Mesothelial cell of epicardium (in vitro differentiated cells): ENCODE measurements at regions not wholly inside any gene's neighbourhood (a gene's known extent, or its start where the extent isn't known, plus 50 kb on each side); places are given as distances from the start of the nearest gene placed in this dataset.

Source experiments
- DNase-seq, 2 experiments: peaks; one replicate each; pipeline ENCODE4 v3.0.0; 2021; ENCODE audit warnings: low spot score in 2 of 2; ENCODE audit not compliant: unreplicated experiment in 2 of 2
- H3K27ac Mint-ChIP-seq: 2 replicates; pipeline ENCODE4 v1.8.0; 2021; ENCODE audit warnings: mixed read lengths
- H3K27me3 Mint-ChIP-seq: 2 replicates; pipeline ENCODE4 v1.8.0; 2021; ENCODE audit warnings: low read depth, mixed read lengths
- H3K36me3 Mint-ChIP-seq: 2 replicates; pipeline ENCODE4 v1.8.0; 2021; ENCODE audit warnings: mixed read lengths
- H3K4me1 Mint-ChIP-seq: 2 replicates; pipeline ENCODE4 v1.8.0; 2021; ENCODE audit warnings: mixed read lengths
- H3K4me3 Mint-ChIP-seq: 2 replicates; pipeline ENCODE4 v1.8.0; 2021; ENCODE audit warnings: mild to moderate bottlenecking, moderate library complexity, mixed read lengths
- H3K9me3 Mint-ChIP-seq: 2 replicates; pipeline ENCODE4 v1.8.0; 2021; ENCODE audit warnings: mixed read lengths
- TF ChIP-seq, protein P1 (sequence below): fragments of 200-600 bp; sonication (generic); IDR thresholded peaks from one replicate; pipeline ENCODE4 v1.5.0; 2021; ENCODE audit warnings: antibody characterized with exemption; ENCODE audit not compliant: unreplicated experiment

DNA sequence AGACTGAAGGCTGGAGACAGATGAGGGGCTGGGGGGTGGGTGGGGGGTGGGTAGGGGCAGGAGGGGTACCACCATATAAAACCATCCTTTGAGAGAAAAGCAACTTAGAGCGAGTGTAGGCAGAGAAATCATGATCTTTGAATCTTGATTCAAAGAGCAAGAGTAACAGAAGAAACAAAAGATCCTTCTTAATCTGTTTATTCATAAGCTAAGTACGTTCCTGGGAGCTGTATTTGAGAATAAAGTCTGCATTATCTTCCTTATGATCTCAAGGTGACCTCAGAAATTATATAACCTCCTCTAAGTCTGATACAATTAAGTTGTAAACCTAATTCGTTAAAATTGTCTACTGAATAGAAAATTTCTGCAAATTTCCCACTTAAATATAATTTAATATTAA lies 558.8 kb downstream of the NR2F1-AS1 start:
- no peak overlapping the region for H3K27ac Mint-ChIP-seq
- peaks cover 15% of the 10 kb centered on the region for H3K9me3 Mint-ChIP-seq
- H3K4me1 Mint-ChIP-seq, result peaks cover 25% of the 10 kb centered on the region
- TF ChIP-seq, protein P1, sequence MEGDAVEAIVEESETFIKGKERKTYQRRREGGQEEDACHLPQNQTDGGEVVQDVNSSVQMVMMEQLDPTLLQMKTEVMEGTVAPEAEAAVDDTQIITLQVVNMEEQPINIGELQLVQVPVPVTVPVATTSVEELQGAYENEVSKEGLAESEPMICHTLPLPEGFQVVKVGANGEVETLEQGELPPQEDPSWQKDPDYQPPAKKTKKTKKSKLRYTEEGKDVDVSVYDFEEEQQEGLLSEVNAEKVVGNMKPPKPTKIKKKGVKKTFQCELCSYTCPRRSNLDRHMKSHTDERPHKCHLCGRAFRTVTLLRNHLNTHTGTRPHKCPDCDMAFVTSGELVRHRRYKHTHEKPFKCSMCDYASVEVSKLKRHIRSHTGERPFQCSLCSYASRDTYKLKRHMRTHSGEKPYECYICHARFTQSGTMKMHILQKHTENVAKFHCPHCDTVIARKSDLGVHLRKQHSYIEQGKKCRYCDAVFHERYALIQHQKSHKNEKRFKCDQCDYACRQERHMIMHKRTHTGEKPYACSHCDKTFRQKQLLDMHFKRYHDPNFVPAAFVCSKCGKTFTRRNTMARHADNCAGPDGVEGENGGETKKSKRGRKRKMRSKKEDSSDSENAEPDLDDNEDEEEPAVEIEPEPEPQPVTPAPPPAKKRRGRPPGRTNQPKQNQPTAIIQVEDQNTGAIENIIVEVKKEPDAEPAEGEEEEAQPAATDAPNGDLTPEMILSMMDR, result no peak
- H3K4me3 Mint-ChIP-seq, result no peak overlapping the region
- H3K27me3 Mint-ChIP-seq, result no peaks in the 10 kb centered on the region
- no peak for DNase-seq
- H3K36me3 Mint-ChIP-seq, result no peaks in the 10 kb centered on the region

DNA sequence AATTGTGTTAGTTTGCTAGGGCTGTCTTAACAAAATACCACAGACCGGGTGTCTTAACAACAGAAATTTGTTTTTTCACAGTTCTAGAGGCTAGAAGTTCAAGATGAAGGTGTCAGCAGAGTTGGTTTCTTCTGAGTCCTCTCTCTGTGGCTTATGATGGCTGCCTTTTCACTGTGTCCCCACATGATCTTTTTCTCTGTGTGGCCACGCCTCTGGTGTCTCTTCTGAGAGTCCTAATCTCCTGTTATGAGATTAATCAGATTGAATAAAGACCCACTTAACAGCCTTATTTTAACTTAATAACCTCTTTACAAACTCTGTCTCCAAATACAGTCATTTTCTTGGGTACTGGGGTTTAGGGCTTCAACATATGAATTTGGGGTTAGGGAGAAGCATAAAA lies 561.1 kb downstream of the NR2F1-AS1 start:
- H3K4me1 Mint-ChIP-seq, result peaks cover 25% of the 10 kb centered on the region
- DNase-seq, result no peak
- H3K27ac Mint-ChIP-seq, result no peak overlapping the region
- no peaks in the 10 kb centered on the region for H3K36me3 Mint-ChIP-seq
- peaks cover 5% of the 10 kb centered on the region for H3K9me3 Mint-ChIP-seq
- no peaks in the 10 kb centered on the region for H3K27me3 Mint-ChIP-seq
- no peak overlapping the region for H3K4me3 Mint-ChIP-seq
- TF ChIP-seq, protein P1, result no peak

DNA sequence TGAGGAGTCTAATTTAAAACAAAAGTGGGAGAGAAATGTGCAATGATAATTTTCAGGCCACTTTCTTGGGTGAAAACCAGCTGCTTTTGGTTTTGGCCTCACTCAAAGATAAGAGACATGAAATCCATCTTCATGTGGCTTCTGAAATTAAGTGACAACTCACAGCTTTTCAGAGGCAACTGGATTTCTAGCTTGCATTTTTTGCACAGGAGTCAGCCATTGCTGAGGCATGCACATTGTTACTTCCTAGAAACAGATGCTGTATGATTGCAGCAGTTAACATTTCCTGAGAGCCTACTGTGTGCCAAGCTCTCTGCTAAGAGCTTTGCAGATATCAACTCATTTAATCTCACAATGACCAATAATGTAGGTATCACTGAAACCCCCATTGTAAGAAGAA lies 562.6 kb downstream of the NR2F1-AS1 start:
- H3K4me3 Mint-ChIP-seq, result no peak overlapping the region
- TF ChIP-seq, protein P1, result no peak
- DNase-seq, result no peak

DNA sequence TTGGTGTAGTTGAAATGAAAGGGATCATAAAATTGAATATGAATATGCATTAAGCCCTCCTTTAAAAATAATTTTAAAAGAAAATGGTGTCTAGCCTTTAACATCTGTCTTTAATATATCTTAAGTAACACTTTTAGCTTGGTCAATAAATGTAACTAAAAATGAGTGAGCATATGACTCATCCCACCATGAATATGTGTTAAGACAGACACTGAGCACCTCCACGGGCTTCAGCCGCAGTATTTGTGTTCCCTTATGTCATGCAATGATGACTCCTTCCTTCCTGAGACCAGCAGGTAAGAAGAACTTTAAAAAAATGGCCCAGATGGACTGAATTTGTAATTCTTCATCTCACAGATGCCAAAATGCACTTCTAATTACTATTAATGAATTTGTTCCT lies 563.2 kb downstream of the NR2F1-AS1 start:
- no peaks in the 10 kb centered on the region for H3K9me3 Mint-ChIP-seq
- TF ChIP-seq, protein P1, result no peak
- no peaks in the 10 kb centered on the region for H3K27me3 Mint-ChIP-seq
- no peak overlapping the region for H3K4me3 Mint-ChIP-seq
- H3K36me3 Mint-ChIP-seq, result no peaks in the 10 kb centered on the region
- H3K27ac Mint-ChIP-seq, result no peak overlapping the region
- DNase-seq, result no peak
- H3K4me1 Mint-ChIP-seq, result peaks cover 18% of the 10 kb centered on the region

More for the DNA sequence above, 562.6 kb downstream of the NR2F1-AS1 start:
- H3K27ac Mint-ChIP-seq, result no peak overlapping the region
- H3K9me3 Mint-ChIP-seq, result no peaks in the 10 kb centered on the region
- peaks cover 23% of the 10 kb centered on the region for H3K4me1 Mint-ChIP-seq
- no peaks in the 10 kb centered on the region for H3K36me3 Mint-ChIP-seq
- H3K27me3 Mint-ChIP-seq, result no peaks in the 10 kb centered on the region

DNA sequence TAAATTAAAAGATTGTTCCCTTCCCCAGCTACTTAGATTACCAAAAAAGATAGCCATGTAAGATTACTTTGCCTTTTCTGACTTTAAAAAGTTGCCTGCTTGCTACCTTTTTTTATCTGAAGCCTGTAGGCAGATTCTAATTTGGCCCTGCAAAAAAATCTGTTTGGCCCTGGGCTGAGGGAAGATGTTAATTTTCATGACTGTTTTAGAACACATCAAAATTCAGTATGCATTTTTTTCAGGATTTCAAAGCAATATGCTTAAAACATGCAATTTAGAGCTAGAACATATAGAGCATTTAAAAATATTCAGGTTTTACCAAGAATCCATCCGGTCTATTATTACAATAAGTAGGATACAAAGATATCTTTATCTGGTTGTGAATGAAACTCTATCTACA lies 563.6 kb downstream of the NR2F1-AS1 start:
- Mint-ChIP-seq H3K9me3 (no peaks in the 10 kb centered on the region), H3K36me3 (no peaks in the 10 kb centered on the region), H3K4me3 (no peak overlapping the region), H3K4me1 (peaks cover 16% of the 10 kb centered on the region), H3K27ac (no peak overlapping the region), H3K27me3 (no peaks in the 10 kb centered on the region)
- DNase-seq, result no peak
- TF ChIP-seq, protein P1, result no peak

DNA sequence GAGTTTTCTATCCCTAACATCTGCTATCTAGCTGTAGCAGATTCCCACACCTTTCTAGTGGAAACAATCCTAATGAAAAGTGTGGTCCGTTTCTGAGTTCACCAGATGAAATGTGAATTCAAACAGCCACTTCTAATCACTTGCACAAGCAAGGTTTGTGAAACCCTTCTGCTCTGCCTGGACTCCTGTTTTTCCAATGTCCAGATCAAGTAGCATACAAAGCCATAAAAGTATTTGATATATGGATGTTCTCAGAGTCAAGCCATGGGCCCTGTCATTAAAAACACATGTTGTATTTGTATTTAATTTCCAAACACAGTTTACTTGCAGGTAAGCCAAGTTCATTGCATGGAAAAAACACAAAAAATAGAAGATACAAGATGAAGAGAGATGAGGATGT lies 570.4 kb downstream of the NR2F1-AS1 start:
- Mint-ChIP-seq H3K4me1 (peaks cover 22% of the 10 kb centered on the region), H3K36me3 (no peaks in the 10 kb centered on the region), H3K4me3 (no peak overlapping the region), H3K27ac (no peak overlapping the region), H3K9me3 (peaks cover 10% of the 10 kb centered on the region), H3K27me3 (no peaks in the 10 kb centered on the region)
- DNase-seq, result no peak
- TF ChIP-seq, protein P1, result no peak
